IMR-90 (cell line): ENCODE measurements at regions not wholly inside any gene's neighbourhood (a gene's known extent, or its start where the extent isn't known, plus 50 kb on each side); places are given as distances from the start of the nearest gene placed in this dataset.

Experiments
- ATAC-seq: fragments of 200-7000 bp; cut with Tn5 transposase; 2 replicates; pipeline ENCODE4 v1.9.1; 2020; ENCODE audit warnings: low read depth, mild to moderate bottlenecking, moderate library complexity
- BruUV-seq: library from RNA; stranded (reverse); fragments of 400-500 nt; replicated peaks from 2 replicates; lab custom pipeline; 2021; lab: Mats Ljungman, UMichigan
- CTCF ChIA-PET: fragments of 300-600 bp; formaldehyde crosslinking; extraction: SDS; loops from one replicate; lab custom pipeline; 2021; ENCODE audit warnings: antibody characterized with exemption; lab: Yijun Ruan, JAX
- POLR2A ChIA-PET: fragments of 300-600 bp; sonication (Branson Sonifier 250); formaldehyde crosslinking; loops from one replicate; lab custom pipeline; 2022; ENCODE audit warnings: antibody characterized with exemption; ENCODE audit not compliant: unreplicated experiment; lab: Charles Lee
- DNase-seq: peaks from one replicate; pipeline ENCODE4 v3.0.0; 2013
- H2AFZ ChIP-seq: replicated peaks from 2 replicates; pipeline ENCODE3; 2013; ENCODE audit warnings: low read length, mild to moderate bottlenecking; ENCODE audit not compliant: poor library complexity
- H2AK5ac ChIP-seq: 2 replicates; pipeline ENCODE4 v1.6.1; 2013; ENCODE audit warnings: low read depth, low read length, inconsistent platforms
- H2AK9ac ChIP-seq: replicated peaks from 2 replicates; pipeline ENCODE3; 2013; ENCODE audit warnings: mild to moderate bottlenecking, low read depth, low read length, moderate library complexity; ENCODE audit not compliant: poor library complexity
- H2BK120ac ChIP-seq: 2 replicates; pipeline ENCODE4 v1.6.1; 2013; ENCODE audit warnings: low read depth, low read length, inconsistent platforms
- H2BK15ac ChIP-seq: 3 replicates; pipeline ENCODE4 v1.6.1; 2013; ENCODE audit warnings: low read depth, low read length, inconsistent platforms
- H2BK20ac ChIP-seq: 2 replicates; pipeline ENCODE4 v1.6.1; 2013; ENCODE audit warnings: low read depth, mild to moderate bottlenecking, inconsistent platforms, low read length, moderate library complexity
- H2BK5ac ChIP-seq: 2 replicates; pipeline ENCODE4 v1.6.1; 2013; ENCODE audit warnings: mild to moderate bottlenecking, low read depth, low read length, inconsistent platforms; ENCODE audit not compliant: poor library complexity, severe bottlenecking
- H3K14ac ChIP-seq: replicated peaks from 2 replicates; pipeline ENCODE4 v1.6.1; 2013; ENCODE audit warnings: low read depth, low read length, inconsistent platforms
- H3K18ac ChIP-seq: 2 replicates; pipeline ENCODE4 v1.6.1; 2013; ENCODE audit warnings: low read depth, low read length, control low read depth
- H3K23ac ChIP-seq: 2 replicates; pipeline ENCODE4 v1.6.1; 2013; ENCODE audit warnings: low read depth, low read length, inconsistent platforms
- H3K27ac ChIP-seq: 2 replicates; pipeline ENCODE4 v1.5.1; 2013; ENCODE audit warnings: mild to moderate bottlenecking, control low read depth, low read length; ENCODE audit not compliant: insufficient read depth
- H3K27me3 ChIP-seq: 2 replicates; pipeline ENCODE4 v1.6.1; 2013; ENCODE audit warnings: low read length; ENCODE audit not compliant: control insufficient read depth, insufficient read depth
- H3K36me3 ChIP-seq: 2 replicates; pipeline ENCODE4 v1.6.1; 2013; ENCODE audit warnings: low read length, mixed read lengths; ENCODE audit not compliant: control insufficient read depth, insufficient read depth
- H3K4ac ChIP-seq: 2 replicates; pipeline ENCODE4 v1.6.1; 2013; ENCODE audit warnings: low read depth, low read length, inconsistent platforms
- H3K4me1 ChIP-seq: 2 replicates; pipeline ENCODE4 v1.6.1; 2013; ENCODE audit warnings: low read length, mixed read lengths; ENCODE audit not compliant: control insufficient read depth, insufficient read depth
- H3K4me2 ChIP-seq: 2 replicates; pipeline ENCODE4 v1.6.1; 2013; ENCODE audit warnings: low read depth, mild to moderate bottlenecking, control low read depth, low read length, moderate library complexity
- H3K4me3 ChIP-seq: 2 replicates; pipeline ENCODE4 v1.5.1; 2013; ENCODE audit warnings: low read depth, mild to moderate bottlenecking, control low read depth, low read length, moderate library complexity; ENCODE audit not compliant: insufficient read depth
- H3K56ac ChIP-seq: 2 replicates; pipeline ENCODE4 v1.6.1; 2013; ENCODE audit warnings: low read length, inconsistent platforms; ENCODE audit not compliant: insufficient read depth; ENCODE audit errors: extremely low read depth
- H3K79me1 ChIP-seq, 2 experiments: 2 replicates each; pipeline ENCODE4 v1.6.1; 2013; ENCODE audit warnings: low read length in 2 of 2, inconsistent platforms in 1 of 2, low read depth in 1 of 2
- H3K9ac ChIP-seq: 2 replicates; pipeline ENCODE4 v1.6.1; 2013; ENCODE audit warnings: low read depth, low read length, control low read depth
- H3K9me1 ChIP-seq: 2 replicates; pipeline ENCODE4 v1.6.1; 2013; ENCODE audit warnings: low read length, inconsistent platforms; ENCODE audit not compliant: insufficient read depth
- H3K9me3 ChIP-seq: 2 replicates; pipeline ENCODE4 v1.6.1; 2013; ENCODE audit warnings: low read length; ENCODE audit not compliant: control insufficient read depth, insufficient read depth
- H4K20me1 ChIP-seq: 2 replicates; pipeline ENCODE4 v1.6.1; 2013; ENCODE audit warnings: low read length, inconsistent platforms; ENCODE audit not compliant: insufficient read depth
- H4K5ac ChIP-seq: 2 replicates; pipeline ENCODE4 v1.6.1; 2013; ENCODE audit warnings: mild to moderate bottlenecking, low read depth, low read length, control low read depth
- H4K8ac ChIP-seq, 2 experiments: 2 replicates each; pipeline ENCODE4 v1.6.1; 2013; ENCODE audit warnings: low read depth in 2 of 2, low read length in 2 of 2, control low read depth in 1 of 2, inconsistent platforms in 1 of 2
- H4K91ac ChIP-seq: 2 replicates; pipeline ENCODE4 v1.6.1; 2013; ENCODE audit warnings: low read depth, low read length, inconsistent platforms; ENCODE audit not compliant: insufficient read depth
- BHLHE40 ChIP-seq: fragments of 150-350 bp; IDR thresholded peaks from 2 replicates; pipeline ENCODE4 v1.6.1; 2016; ENCODE audit warnings: mild to moderate bottlenecking, low read depth, low read length
- CEBPB ChIP-seq: IDR thresholded peaks from 2 replicates; pipeline ENCODE4 v1.6.1; 2012; ENCODE audit warnings: low read depth, low read length, improper control_type of control experiment
- SMC3 ChIP-seq: fragments of 150-350 bp; IDR thresholded peaks from 2 replicates; pipeline ENCODE4 v1.6.1; 2016; ENCODE audit warnings: low read depth, mild to moderate bottlenecking, antibody characterized with exemption, low read length, moderate library complexity
- dilution Hi-C: fragments of 300-500 bp; cut with HindIII; formaldehyde crosslinking; loops from one replicate; pipeline ENCODE4 v1.14.3; 2018; ENCODE audit warnings: low sequenced_read_pairs; ENCODE audit not compliant: unreplicated experiment
- in situ Hi-C: fragments of 300-500 bp; cut with MboI; formaldehyde crosslinking; loops from 3 replicates; pipeline ENCODE4 v1.14.3; 2019; ENCODE audit warnings: low sequenced_read_pairs, inconsistent platforms, mixed read lengths
- intact Hi-C: fragments of 100-400 bp; cut with micrococcal nuclease; formaldehyde crosslinking; loops from 2 replicates; pipeline ENCODE4 v1.10.0; 2022

GRCh38 chr2:175847128-175847527 is 154.9 kb downstream of the LNPK start:
- Histone ChIP-seq H3K9me1 (no peaks in the 10 kb centered on the region), H3K4me2 (no peak overlapping the region), H3K18ac (no peak overlapping the region), H3K4me3 (no peak overlapping the region), H3K56ac (no peak overlapping the region), H3K4ac (no peak overlapping the region), H2AK5ac (no peak overlapping the region), H3K79me1 (no peaks in the 10 kb centered on the region), H3K4me1 (no peaks in the 10 kb centered on the region; the same call in 1 of the 2 replicates), H4K5ac (no peak overlapping the region), H3K27me3 (no peaks in the 10 kb centered on the region), H2BK5ac (no peak overlapping the region), H2BK15ac (no peak overlapping the region), H3K36me3 (no peaks in the 10 kb centered on the region), H3K9ac (no peak overlapping the region), H2AFZ (no peak overlapping the region), H3K23ac (no peak overlapping the region), H4K91ac (no peak overlapping the region), H3K14ac (no peak overlapping the region), H2BK20ac (no peak overlapping the region), H4K8ac (no peak overlapping the region), H2BK120ac (no peak overlapping the region), H3K27ac (no peak overlapping the region), H3K9me3 (no peaks in the 10 kb centered on the region), H4K20me1 (no peaks in the 10 kb centered on the region), H2AK9ac (no peak overlapping the region)
- no peak for TF ChIP-seq BHLHE40
- TF ChIP-seq CEBPB: peak; percentile 67
- TF ChIP-seq SMC3: no peak
- in situ Hi-C loops: no loop called here
- DNase-seq: no peak
- dilution Hi-C loops: no loop called here
- BruUV-seq: no TSS peak
- ChIA-PET CTCF (no interaction called here), POLR2A (no interaction called here)
- no peak for ATAC-seq
- intact Hi-C loops: loop anchor here (10.0 kb wide), 1 partner anchor 1918 kb away; no protein-coding TSS in a partner anchor
